NT2/D1 (cell line): ENCODE measurements at regions not wholly inside any gene's neighbourhood (a gene's known extent, or its start where the extent isn't known, plus 50 kb on each side); places are given as distances from the start of the nearest gene placed in this dataset.

Experiments
- DNase-seq: peaks from one replicate; pipeline ENCODE4 v3.0.0-alpha.2; 2011; ENCODE audit warnings: low read depth, low spot score
- H3K27me3 ChIP-seq: 2 replicates; pipeline ENCODE4 v1.6.0; 2011; ENCODE audit warnings: mild to moderate bottlenecking; ENCODE audit not compliant: insufficient read length, insufficient read depth
- H3K36me3 ChIP-seq: 2 replicates; pipeline ENCODE4 v1.6.1; 2011; ENCODE audit warnings: mild to moderate bottlenecking, low read length, mixed read lengths; ENCODE audit not compliant: insufficient read depth, insufficient read length
- H3K4me1 ChIP-seq: 2 replicates; pipeline ENCODE4 v1.5.1; 2011; ENCODE audit not compliant: insufficient read depth, insufficient read length
- H3K4me3 ChIP-seq: 2 replicates; pipeline ENCODE4 v1.5.1; 2011; ENCODE audit warnings: low read depth; ENCODE audit not compliant: insufficient read length
- H3K9ac ChIP-seq: 2 replicates; pipeline ENCODE4 v1.6.0; 2011; ENCODE audit warnings: low read depth; ENCODE audit not compliant: insufficient read length
- H3K9me3 ChIP-seq: 2 replicates; pipeline ENCODE4 v1.5.1; 2011; ENCODE audit warnings: mild to moderate bottlenecking, low read length; ENCODE audit not compliant: insufficient read depth
- SUZ12 ChIP-seq: IDR thresholded peaks from 2 replicates; pipeline ENCODE4 v1.6.1; 2011; ENCODE audit not compliant: insufficient read length, insufficient read depth; ENCODE audit errors: extremely low read depth
- YY1 ChIP-seq: IDR thresholded peaks from 2 replicates; pipeline ENCODE4 v1.6.1; 2011; ENCODE audit not compliant: insufficient read length, insufficient read depth
- ZNF274 ChIP-seq: IDR thresholded peaks from 2 replicates; pipeline ENCODE4 v1.6.1; 2011; ENCODE audit warnings: mild to moderate bottlenecking, low read depth, low read length

DNA sequence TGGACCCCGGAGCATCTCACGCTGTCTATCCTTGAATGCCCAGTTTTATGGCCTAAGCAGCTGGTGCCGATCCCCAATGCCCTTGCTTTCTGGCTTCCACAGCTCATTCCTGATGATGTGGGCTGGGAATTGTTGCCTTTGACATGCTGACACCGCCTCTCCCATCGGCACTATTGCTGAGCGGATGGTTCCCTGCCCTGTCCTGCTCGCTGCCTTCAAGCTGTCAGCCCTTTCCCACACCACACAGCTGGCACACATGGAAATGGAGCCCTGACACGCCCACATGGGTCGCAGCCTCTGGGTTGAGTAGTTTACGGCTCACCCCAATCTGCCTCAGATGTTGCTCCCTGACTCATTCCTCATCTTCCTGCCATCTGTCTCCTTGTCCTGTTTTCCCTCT lies 110.2 kb upstream of the SESN3 start:
- DNase-seq = no peak
- Histone ChIP-seq H3K9ac (no peak overlapping the region), H3K4me1 (peaks cover 10% of the 10 kb centered on the region), H3K4me3 (no peak overlapping the region), H3K9me3 (peaks cover 3% of the 10 kb centered on the region; the same call in 1 of the 2 replicates), H3K36me3 (no peaks in the 10 kb centered on the region), H3K27me3 (no peaks in the 10 kb centered on the region)
- TF ChIP-seq ZNF274 = no peak

DNA sequence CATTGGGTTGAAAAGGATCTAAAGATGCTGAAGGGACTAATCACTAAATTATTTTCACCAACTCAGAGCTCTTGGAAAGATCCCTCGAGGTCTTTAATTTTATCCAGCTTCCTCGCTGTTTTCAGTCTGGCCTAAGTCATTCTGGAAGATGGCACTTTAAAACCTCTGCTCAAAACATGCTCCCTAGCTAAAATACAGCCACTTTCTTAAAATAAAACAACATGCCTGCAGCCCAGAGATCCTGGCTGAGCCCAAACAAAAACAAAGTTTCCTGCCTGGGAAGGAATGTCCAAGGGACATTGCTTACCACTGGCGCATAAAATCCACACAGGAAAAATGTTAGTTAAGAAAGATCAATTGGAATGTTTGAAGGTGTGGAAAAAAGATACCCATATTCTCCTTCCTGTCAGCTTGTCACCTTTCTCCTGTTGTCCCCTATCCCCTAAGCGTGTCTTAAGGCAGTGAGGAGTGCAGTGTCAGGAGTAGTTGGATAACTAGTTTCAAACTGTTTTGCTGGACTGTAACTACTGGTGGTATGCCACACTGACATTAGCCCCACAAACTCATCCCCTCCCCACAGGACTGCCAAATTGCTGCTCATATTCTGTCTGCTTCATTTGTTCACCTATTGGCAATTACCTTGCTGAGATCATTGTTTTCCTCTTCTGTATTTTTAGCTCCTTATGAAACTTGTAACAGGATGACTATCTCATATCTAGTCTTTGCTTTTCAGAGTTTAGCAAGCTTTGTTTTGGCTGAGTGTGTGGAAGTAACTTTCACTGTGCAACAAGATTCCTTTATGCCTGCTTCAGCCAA lies 108.3 kb upstream of the SESN3 start:
- TF ChIP-seq YY1 = no peak
- TF ChIP-seq SUZ12 = no peak
- no peak for TF ChIP-seq ZNF274
- Histone ChIP-seq H3K36me3 (no peaks in the 10 kb centered on the region), H3K9ac (no peak overlapping the region), H3K27me3 (no peaks in the 10 kb centered on the region), H3K9me3 (no peaks in the 10 kb centered on the region), H3K4me1 (peaks cover 11% of the 10 kb centered on the region), H3K4me3 (no peak overlapping the region)
- no peak for DNase-seq

DNA sequence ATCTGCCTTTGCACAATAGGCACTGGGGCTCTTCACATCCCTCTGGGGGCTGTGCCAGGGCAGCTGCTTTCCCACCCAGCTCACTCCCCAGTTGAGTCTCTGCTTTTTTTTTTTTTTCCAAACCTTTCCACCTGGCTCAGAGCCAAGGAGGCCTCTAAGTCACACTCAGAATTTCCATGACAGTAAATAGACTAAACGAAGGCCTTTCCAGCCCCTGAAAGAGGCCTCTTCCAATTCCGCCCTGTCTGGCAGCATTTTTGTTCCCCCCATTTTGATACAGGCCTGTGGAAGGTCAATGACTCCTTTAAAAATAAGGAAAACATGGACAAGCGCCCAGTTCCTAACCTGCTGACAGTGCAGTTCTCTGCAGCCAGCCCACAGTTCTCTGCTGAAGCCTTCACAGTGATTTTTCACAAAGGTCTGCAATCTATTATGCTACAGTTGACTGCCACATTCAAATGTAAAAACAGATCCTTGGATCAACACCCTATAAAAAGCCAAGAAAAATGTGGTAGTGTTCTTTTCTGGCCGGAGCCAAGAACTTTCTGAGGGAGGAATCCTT lies 107.5 kb upstream of the SESN3 start:
- DNase-seq = peak; percentile 56
- peaks cover 11% of the 10 kb centered on the region for H3K4me1 ChIP-seq
- no peaks in the 10 kb centered on the region for H3K36me3 ChIP-seq
- TF ChIP-seq ZNF274 = no peak
- no peak overlapping the region for H3K9ac ChIP-seq
- H3K4me3 ChIP-seq = no peak overlapping the region
- no peaks in the 10 kb centered on the region for H3K9me3 ChIP-seq
- H3K27me3 ChIP-seq = no peaks in the 10 kb centered on the region

GRCh38 chr11:95337972-95338429 lies 107.0 kb upstream of the SESN3 start:
- Histone ChIP-seq H3K36me3 (no peaks in the 10 kb centered on the region), H3K4me3 (no peak overlapping the region), H3K9me3 (no peaks in the 10 kb centered on the region), H3K4me1 (peaks cover 11% of the 10 kb centered on the region), H3K27me3 (no peaks in the 10 kb centered on the region), H3K9ac (peak overlapping the region; percentile 45)
- peak; percentile 66 for DNase-seq
- no peak for TF ChIP-seq SUZ12
- TF ChIP-seq YY1 = no peak
- no peak for TF ChIP-seq ZNF274

DNA sequence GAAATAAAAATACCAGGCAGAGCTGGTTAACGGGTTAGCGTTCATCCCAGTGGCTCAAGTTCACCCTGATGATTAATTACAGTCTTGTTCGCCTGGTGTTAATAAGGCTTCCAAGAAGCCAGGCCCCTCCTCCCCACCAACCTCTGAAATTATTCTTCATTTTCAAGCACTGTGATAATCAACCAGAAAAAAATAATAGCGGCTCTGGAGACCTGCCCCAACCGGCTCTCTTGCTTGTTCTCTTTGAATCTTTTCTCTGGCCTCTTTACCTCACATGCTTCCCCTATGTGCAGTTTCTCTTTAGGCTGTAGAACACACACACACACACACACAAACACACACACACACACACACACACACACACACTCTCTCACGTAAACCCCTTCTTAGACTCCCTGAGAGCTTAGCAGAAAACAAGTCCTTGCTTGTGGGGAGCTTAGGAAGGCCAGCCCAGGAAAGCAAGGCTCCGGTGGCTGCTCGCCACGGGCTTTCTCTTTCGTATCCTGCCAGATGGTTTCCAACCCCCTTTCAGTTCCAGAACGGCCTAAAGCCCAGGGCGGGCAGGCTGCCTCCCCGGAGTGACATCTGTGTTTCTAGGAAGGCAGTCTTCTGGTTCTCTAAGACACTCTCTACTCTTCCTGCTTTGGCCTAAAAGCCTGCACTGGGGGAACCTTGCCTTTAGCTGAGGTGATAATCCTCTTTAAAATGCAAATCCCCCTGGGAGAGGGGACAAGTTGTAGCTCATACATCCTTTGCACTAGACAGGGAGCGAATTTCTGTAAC lies 106.4 kb upstream of the SESN3 start:
- TF ChIP-seq ZNF274 (no peak), SUZ12 (no peak), YY1 (no peak)
- H3K9ac ChIP-seq = peak overlapping the region; percentile 45
- peaks cover 11% of the 10 kb centered on the region for H3K4me1 ChIP-seq
- peak; percentile 66 for DNase-seq
- H3K9me3 ChIP-seq = no peaks in the 10 kb centered on the region
- no peaks in the 10 kb centered on the region for H3K27me3 ChIP-seq
- H3K36me3 ChIP-seq = no peaks in the 10 kb centered on the region
- no peak overlapping the region for H3K4me3 ChIP-seq

- no peaks in the 10 kb centered on the region for H3K27me3 ChIP-seq
- DNase-seq = no peak
- peaks cover 6% of the 10 kb centered on the region for H3K4me1 ChIP-seq
- H3K36me3 ChIP-seq = no peaks in the 10 kb centered on the region
- no peaks in the 10 kb centered on the region for H3K9me3 ChIP-seq
- H3K4me3 ChIP-seq = no peak overlapping the region
- TF ChIP-seq YY1 (no peak), SUZ12 (no peak), ZNF274 (no peak)
- H3K9ac ChIP-seq = no peak overlapping the region
Measured at GRCh38 chr11:95335989-95336388, 105.0 kb upstream of the SESN3 start.

GRCh38 chr11:95331161-95331560 lies 100.2 kb upstream of the SESN3 start:
- Histone ChIP-seq H3K4me3 (no peak overlapping the region), H3K9ac (no peak overlapping the region), H3K27me3 (no peaks in the 10 kb centered on the region), H3K36me3 (no peaks in the 10 kb centered on the region), H3K4me1 (peaks cover 2% of the 10 kb centered on the region), H3K9me3 (no peaks in the 10 kb centered on the region)
- TF ChIP-seq SUZ12 = no peak
- no peak for TF ChIP-seq ZNF274
- TF ChIP-seq YY1 = no peak
- DNase-seq = no peak
